Panc1 (cell line): ENCODE measurements at regions not wholly inside any gene's neighbourhood (a gene's known extent, or its start where the extent isn't known, plus 50 kb on each side); places are given as distances from the start of the nearest gene placed in this dataset.

Source experiments
- ATAC-seq: fragments of 200-7000 bp; cut with Tn5 transposase; 2 replicates; pipeline ENCODE4 v1.9.1; 2020; ENCODE audit warnings: mild to moderate bottlenecking, moderate library complexity
- BruUV-seq: library from RNA; stranded (reverse); fragments of 400-500 nt; replicated peaks from 2 replicates; lab custom pipeline; 2021; lab: Mats Ljungman, UMichigan
- CTCF ChIA-PET: fragments of 300-600 bp; sonication (Branson Sonifier 250); formaldehyde crosslinking; loops from one replicate; lab custom pipeline; 2022; ENCODE audit warnings: antibody characterized with exemption; lab: Charles Lee
- POLR2A ChIA-PET: fragments of 300-600 bp; sonication (Branson Sonifier 250); formaldehyde crosslinking; loops from one replicate; lab custom pipeline; 2022; ENCODE audit warnings: antibody characterized with exemption; lab: Charles Lee
- DNase-seq: peaks from one replicate; pipeline ENCODE4 v3.0.0-alpha.2; 2010; ENCODE audit warnings: low read depth, low spot score
- H3K27ac ChIP-seq: 2 replicates; pipeline ENCODE4 v1.5.1; 2011; ENCODE audit warnings: mild to moderate bottlenecking, low read length, inconsistent platforms
- H3K27me3 ChIP-seq: fragments of 200-500 bp; sonication (Bioruptor generic); 2 replicates; pipeline ENCODE4 v1.6.0; 2014; ENCODE audit warnings: low read length, inconsistent platforms; ENCODE audit not compliant: control insufficient read depth, insufficient read depth
- H3K36me3 ChIP-seq: fragments of 200-500 bp; sonication (Bioruptor generic); 2 replicates; pipeline ENCODE4 v1.5.1; 2014; ENCODE audit warnings: inconsistent platforms, mild to moderate bottlenecking, low read length, moderate library complexity; ENCODE audit not compliant: control insufficient read depth, insufficient read depth
- H3K4me1 ChIP-seq: 2 replicates; pipeline ENCODE4 v1.5.1; 2011; ENCODE audit warnings: inconsistent platforms, mild to moderate bottlenecking, low read length, moderate library complexity; ENCODE audit not compliant: control insufficient read depth, insufficient read depth
- H3K4me3 ChIP-seq, 2 experiments: 2 replicates each; pipeline ENCODE4 v1.5.1; 2011 to 2012; ENCODE audit warnings: low read depth in 2 of 2, low read length in 2 of 2, mild to moderate bottlenecking in 2 of 2, inconsistent platforms in 1 of 2, moderate library complexity in 1 of 2
- H3K9me3 ChIP-seq: fragments of 200-500 bp; sonication (Bioruptor generic); 2 replicates; pipeline ENCODE4 v1.5.1; 2014; ENCODE audit warnings: low read depth, mild to moderate bottlenecking, inconsistent platforms, low read length, moderate library complexity; ENCODE audit not compliant: control insufficient read depth, insufficient read depth
- CTCF ChIP-seq: fragments of 450-650 bp; IDR thresholded peaks from 2 replicates; pipeline ENCODE4 v1.5.1; 2017; ENCODE audit warnings: mild to moderate bottlenecking
- POLR2AphosphoS5 ChIP-seq: IDR thresholded peaks from 2 replicates; pipeline ENCODE4 v1.6.1; 2012; ENCODE audit warnings: mild to moderate bottlenecking, low read depth, low read length, moderate library complexity
- REST ChIP-seq, 2 experiments: IDR thresholded peaks; 2 replicates each; pipeline ENCODE4 v1.6.1; 2011 to 2012; ENCODE audit warnings: low read depth in 2 of 2, control low read depth in 1 of 2, low read length in 1 of 2, mild to moderate bottlenecking in 1 of 2, moderate library complexity in 1 of 2; ENCODE audit not compliant: insufficient read depth in 1 of 2
- SIN3A ChIP-seq: IDR thresholded peaks from 2 replicates; pipeline ENCODE4 v1.6.1; 2012; ENCODE audit warnings: low read depth, mild to moderate bottlenecking, low read length, moderate library complexity, borderline replicate concordance; ENCODE audit not compliant: insufficient read depth
- TCF7L2 ChIP-seq: IDR thresholded peaks from 2 replicates; pipeline ENCODE4 v1.6.1; 2011; ENCODE audit warnings: mild to moderate bottlenecking, low read depth, low read length, inconsistent platforms
- in situ Hi-C: cut with HindIII; loops from 2 replicates; pipeline ENCODE4 v1.10.0; 2016; ENCODE audit warnings: low sequenced_read_pairs, low pct_unique_long_range_greater_than_20kb
- intact Hi-C: fragments of 100-400 bp; cut with micrococcal nuclease; formaldehyde crosslinking; loops from one replicate; pipeline ENCODE4 v1.10.0; 2022; ENCODE audit not compliant: unreplicated experiment

GRCh38 chr5:118196229-118196628 is 792.1 kb downstream of the DTWD2 start:
- no peak for ATAC-seq

GRCh38 chr5:118195211-118195610 is 793.1 kb downstream of the DTWD2 start:
- Histone ChIP-seq H3K4me1 (no peaks in the 10 kb centered on the region), H3K36me3 (no peaks in the 10 kb centered on the region), H3K27ac (no peak overlapping the region), H3K4me3 (no peak overlapping the region), H3K9me3 (no peaks in the 10 kb centered on the region), H3K27me3 (no peaks in the 10 kb centered on the region)
- in situ Hi-C loops = no loop called here
- ChIA-PET CTCF (no interaction called here), POLR2A (no interaction called here)
- ATAC-seq = no peak
- intact Hi-C loops = no loop called here
- no peak for TF ChIP-seq POLR2AphosphoS5
- TF ChIP-seq REST (IDR thresholded peaks at IDR 0.05; ENCODE audit: insufficient read depth in 1 of 2, low read depth in 2 of 2, low read length in 1 of 2) = no peak
- TF ChIP-seq TCF7L2 = no peak
- TF ChIP-seq CTCF = no peak
- TF ChIP-seq SIN3A = no peak
- DNase-seq = no peak
- BruUV-seq = no TSS peak

More at GRCh38 chr5:118196229-118196628, 792.1 kb downstream of the DTWD2 start:
- no peaks in the 10 kb centered on the region for H3K27me3 ChIP-seq
- DNase-seq = no peak
- TF ChIP-seq TCF7L2 = no peak
- TF ChIP-seq REST (IDR thresholded peaks at IDR 0.05; ENCODE audit: insufficient read depth in 1 of 2, low read depth in 2 of 2, low read length in 1 of 2) = no peak
- TF ChIP-seq CTCF = no peak
- no peak for TF ChIP-seq POLR2AphosphoS5
- no peak for TF ChIP-seq SIN3A
- no peak overlapping the region for H3K4me3 ChIP-seq
- intact Hi-C loops (no loop called here), in situ Hi-C loops (no loop called here)
- BruUV-seq = no TSS peak
- H3K27ac ChIP-seq = no peak overlapping the region
- H3K36me3 ChIP-seq = no peaks in the 10 kb centered on the region
- ChIA-PET CTCF (no interaction called here), POLR2A (no interaction called here)
- H3K4me1 ChIP-seq = no peaks in the 10 kb centered on the region
- H3K9me3 ChIP-seq = no peaks in the 10 kb centered on the region
